Activated CD4-positive, alpha-beta memory T cell treated with anti-CD3 and anti-CD28 coated beads, Interleukin-2, amount 10 ng/mL, durations not matched to agents 7 days and 5 days (primary cell): ENCODE measurements at regions not wholly inside any gene's neighbourhood (a gene's known extent, or its start where the extent isn't known, plus 50 kb on each side); places are given as distances from the start of the nearest gene placed in this dataset.

Experiments used
- CTCF ChIA-PET: fragments of 350-600 bp; sonication (Branson Sonifier 250); formaldehyde crosslinking; loops from one replicate; lab custom pipeline; 2021; ENCODE audit warnings: antibody characterized with exemption, inconsistent platforms; lab: Charles Lee
- POLR2A ChIA-PET: fragments of 350-600 bp; sonication (Branson Sonifier 250); formaldehyde crosslinking; loops from one replicate; lab custom pipeline; 2021; ENCODE audit warnings: antibody characterized with exemption; lab: Charles Lee
- DNase-seq: peaks from one replicate; pipeline ENCODE4 v3.0.0-alpha.2; 2020
- H3K27ac Mint-ChIP-seq: one replicate; pipeline ENCODE4 v1.8.0; 2021; ENCODE audit warnings: mild to moderate bottlenecking, mixed read lengths
- H3K27me3 Mint-ChIP-seq: one replicate; pipeline ENCODE4 v1.8.0; 2021; ENCODE audit warnings: mixed read lengths
- H3K36me3 Mint-ChIP-seq: one replicate; pipeline ENCODE4 v1.8.0; 2021; ENCODE audit warnings: low read depth, mixed read lengths
- H3K4me1 Mint-ChIP-seq: one replicate; pipeline ENCODE4 v1.8.0; 2021; ENCODE audit warnings: mixed read lengths
- H3K4me3 Mint-ChIP-seq: one replicate; pipeline ENCODE4 v1.8.0; 2021; ENCODE audit warnings: mild to moderate bottlenecking, mixed read lengths
- H3K9me3 Mint-ChIP-seq: one replicate; pipeline ENCODE4 v1.8.0; 2021; ENCODE audit warnings: mixed read lengths

DNA sequence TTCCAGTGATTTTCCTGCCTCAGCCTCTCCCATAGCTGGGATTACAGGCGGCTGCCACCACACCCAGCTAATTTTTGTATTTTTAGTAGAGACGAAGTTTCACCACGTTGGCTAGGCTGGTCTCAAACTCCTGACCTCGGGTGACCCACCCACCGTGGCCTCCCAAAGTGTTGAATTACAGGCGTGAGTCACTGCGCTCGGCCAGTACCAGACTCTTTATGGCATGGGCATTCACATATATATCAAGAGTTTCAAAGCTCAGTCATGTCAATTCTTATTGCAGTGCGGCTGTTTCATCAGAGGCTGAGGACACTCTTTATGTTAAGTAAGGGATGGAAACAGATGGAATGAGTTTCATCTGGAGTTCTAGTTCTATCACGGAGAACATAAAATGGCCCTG lies 315.2 kb upstream of the CDH6 start:
- no peak for DNase-seq
- no peaks in the 10 kb centered on the region for H3K36me3 Mint-ChIP-seq
- no peak overlapping the region for H3K27ac Mint-ChIP-seq
- ChIA-PET POLR2A (no interaction called here), CTCF (no interaction called here)
- H3K4me3 Mint-ChIP-seq, result no peak overlapping the region
- no peaks in the 10 kb centered on the region for H3K27me3 Mint-ChIP-seq
- H3K9me3 Mint-ChIP-seq, result peaks cover 14% of the 10 kb centered on the region
- H3K4me1 Mint-ChIP-seq, result no peaks in the 10 kb centered on the region

- peaks cover 8% of the 10 kb centered on the region for H3K9me3 Mint-ChIP-seq
- no peak overlapping the region for H3K27ac Mint-ChIP-seq
- H3K4me1 Mint-ChIP-seq, result no peaks in the 10 kb centered on the region
- DNase-seq, result no peak
- H3K27me3 Mint-ChIP-seq, result no peaks in the 10 kb centered on the region
- no peak overlapping the region for H3K4me3 Mint-ChIP-seq
- CTCF ChIA-PET, result no interaction called here
- POLR2A ChIA-PET, result no interaction called here
- H3K36me3 Mint-ChIP-seq, result no peaks in the 10 kb centered on the region
Measured at GRCh38 chr5:30874241-30875034, 319.0 kb upstream of the CDH6 start.

DNA sequence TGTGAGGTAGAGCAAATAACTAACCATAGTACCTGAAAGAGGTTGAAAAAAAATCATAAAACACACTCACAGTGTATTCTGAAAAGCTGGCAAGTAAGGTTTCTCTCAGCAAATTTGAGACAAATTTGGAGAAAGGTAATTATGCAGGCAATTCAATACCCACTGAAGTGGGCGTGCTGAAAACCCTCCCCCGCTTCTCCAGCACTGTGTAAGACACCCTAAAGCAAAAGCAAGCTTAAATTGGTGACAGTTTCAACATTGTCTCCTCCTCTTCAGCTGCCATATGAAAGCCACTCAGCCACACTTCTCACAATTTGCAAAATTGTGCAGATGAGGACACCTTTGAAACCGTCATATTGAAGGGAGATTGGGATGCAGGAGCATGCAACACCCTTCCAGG lies 322.3 kb upstream of the CDH6 start:
- no peak overlapping the region for H3K4me3 Mint-ChIP-seq
- no peaks in the 10 kb centered on the region for H3K4me1 Mint-ChIP-seq
- H3K36me3 Mint-ChIP-seq, result no peaks in the 10 kb centered on the region
- no peak for DNase-seq
- H3K9me3 Mint-ChIP-seq, result peaks cover 3% of the 10 kb centered on the region
- CTCF ChIA-PET, result no interaction called here
- no peak overlapping the region for H3K27ac Mint-ChIP-seq
- POLR2A ChIA-PET, result no interaction called here
- H3K27me3 Mint-ChIP-seq, result no peaks in the 10 kb centered on the region

- H3K27ac Mint-ChIP-seq, result no peak overlapping the region
- DNase-seq, result no peak
- H3K4me1 Mint-ChIP-seq, result no peaks in the 10 kb centered on the region
- no peaks in the 10 kb centered on the region for H3K27me3 Mint-ChIP-seq
- H3K4me3 Mint-ChIP-seq, result no peak overlapping the region
- POLR2A ChIA-PET, result no interaction called here
- no peaks in the 10 kb centered on the region for H3K36me3 Mint-ChIP-seq
- peaks cover 3% of the 10 kb centered on the region for H3K9me3 Mint-ChIP-seq
- CTCF ChIA-PET, result no interaction called here
Measured at GRCh38 chr5:30867711-30868110, 325.8 kb upstream of the CDH6 start.

DNA sequence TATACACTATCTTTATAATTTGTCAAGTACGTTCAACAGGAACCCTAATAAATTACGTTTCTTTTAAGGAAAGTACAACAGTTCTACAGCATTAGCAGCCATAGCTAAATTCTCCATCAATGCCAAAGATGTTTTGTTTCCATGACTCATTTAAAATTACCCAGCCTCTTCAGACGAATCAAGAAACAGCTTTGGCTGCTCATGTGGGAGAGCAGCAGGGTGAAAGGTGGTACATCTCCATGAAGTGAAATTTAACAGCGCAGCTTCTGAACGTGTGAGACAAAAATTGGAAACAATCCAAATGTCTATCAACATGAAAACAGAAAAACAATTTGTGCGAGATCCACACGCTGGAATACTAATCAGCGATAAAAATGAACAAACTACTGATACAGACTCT lies 327.3 kb upstream of the CDH6 start:
- DNase-seq, result no peak
- Mint-ChIP-seq H3K4me3 (no peak overlapping the region), H3K4me1 (no peaks in the 10 kb centered on the region), H3K9me3 (peaks cover 3% of the 10 kb centered on the region), H3K36me3 (no peaks in the 10 kb centered on the region), H3K27ac (no peak overlapping the region), H3K27me3 (no peaks in the 10 kb centered on the region)
- ChIA-PET POLR2A (no interaction called here), CTCF (no interaction called here)

- H3K27ac Mint-ChIP-seq, result no peak overlapping the region
- DNase-seq, result no peak
- ChIA-PET POLR2A (no interaction called here), CTCF (no interaction called here)
- no peaks in the 10 kb centered on the region for H3K4me1 Mint-ChIP-seq
- no peaks in the 10 kb centered on the region for H3K36me3 Mint-ChIP-seq
- H3K9me3 Mint-ChIP-seq, result peaks cover 12% of the 10 kb centered on the region
- H3K27me3 Mint-ChIP-seq, result no peaks in the 10 kb centered on the region
- no peak overlapping the region for H3K4me3 Mint-ChIP-seq
Measured at GRCh38 chr5:30856242-30856641, 337.2 kb upstream of the CDH6 start.

GRCh38 chr5:30853158-30853557 lies 340.3 kb upstream of the CDH6 start:
- H3K36me3 Mint-ChIP-seq, result no peaks in the 10 kb centered on the region
- no peaks in the 10 kb centered on the region for H3K27me3 Mint-ChIP-seq
- no peak for DNase-seq
- H3K9me3 Mint-ChIP-seq, result peaks cover 9% of the 10 kb centered on the region
- H3K4me3 Mint-ChIP-seq, result no peak overlapping the region
- no peaks in the 10 kb centered on the region for H3K4me1 Mint-ChIP-seq
- POLR2A ChIA-PET, result no interaction called here
- H3K27ac Mint-ChIP-seq, result no peak overlapping the region
- CTCF ChIA-PET, result no interaction called here

DNA sequence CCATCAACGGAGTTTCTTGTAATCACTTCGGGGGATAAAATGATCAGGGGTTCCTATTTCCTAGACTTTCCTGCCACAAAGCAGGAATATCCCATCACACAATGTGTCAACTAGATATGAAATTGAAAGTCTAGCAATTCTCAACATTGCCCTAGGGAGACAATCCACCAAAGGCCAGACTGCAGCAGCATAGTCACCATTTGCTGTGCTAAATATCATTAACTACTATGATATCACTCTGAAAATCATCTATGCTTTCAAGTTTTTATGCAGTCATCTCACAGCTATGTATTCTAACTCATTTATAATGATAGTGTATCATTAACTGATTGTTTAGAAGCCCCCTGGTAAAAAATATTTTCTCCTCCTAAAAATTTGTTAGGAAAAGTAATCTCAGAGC lies 342.6 kb upstream of the CDH6 start:
- POLR2A ChIA-PET, result no interaction called here
- no peaks in the 10 kb centered on the region for H3K27me3 Mint-ChIP-seq
- H3K36me3 Mint-ChIP-seq, result no peaks in the 10 kb centered on the region
- H3K4me1 Mint-ChIP-seq, result no peaks in the 10 kb centered on the region
- CTCF ChIA-PET, result no interaction called here
- no peak for DNase-seq
- H3K27ac Mint-ChIP-seq, result no peak overlapping the region
- no peak overlapping the region for H3K4me3 Mint-ChIP-seq
- peaks cover 6% of the 10 kb centered on the region for H3K9me3 Mint-ChIP-seq

GRCh38 chr5:30849931-30850710 lies 343.4 kb upstream of the CDH6 start:
- Mint-ChIP-seq H3K27ac (no peak overlapping the region), H3K9me3 (peaks cover 4% of the 10 kb centered on the region), H3K4me1 (no peaks in the 10 kb centered on the region), H3K36me3 (no peaks in the 10 kb centered on the region), H3K4me3 (no peak overlapping the region), H3K27me3 (no peaks in the 10 kb centered on the region)
- DNase-seq, result no peak
- ChIA-PET CTCF (no interaction called here), POLR2A (no interaction called here)

- POLR2A ChIA-PET, result no interaction called here
- Mint-ChIP-seq H3K27me3 (no peaks in the 10 kb centered on the region), H3K9me3 (no peaks in the 10 kb centered on the region), H3K4me3 (no peak overlapping the region), H3K36me3 (no peaks in the 10 kb centered on the region), H3K4me1 (no peaks in the 10 kb centered on the region), H3K27ac (no peak overlapping the region)
- CTCF ChIA-PET, result no interaction called here
- DNase-seq, result no peak
Measured at GRCh38 chr5:30846171-30846570, 347.3 kb upstream of the CDH6 start.

GRCh38 chr5:30845194-30845593 lies 348.3 kb upstream of the CDH6 start:
- Mint-ChIP-seq H3K4me1 (no peaks in the 10 kb centered on the region), H3K27me3 (no peaks in the 10 kb centered on the region), H3K27ac (no peak overlapping the region), H3K36me3 (no peaks in the 10 kb centered on the region), H3K9me3 (peaks cover 2% of the 10 kb centered on the region), H3K4me3 (no peak overlapping the region)
- ChIA-PET POLR2A (no interaction called here), CTCF (no interaction called here)
- DNase-seq, result no peak

DNA sequence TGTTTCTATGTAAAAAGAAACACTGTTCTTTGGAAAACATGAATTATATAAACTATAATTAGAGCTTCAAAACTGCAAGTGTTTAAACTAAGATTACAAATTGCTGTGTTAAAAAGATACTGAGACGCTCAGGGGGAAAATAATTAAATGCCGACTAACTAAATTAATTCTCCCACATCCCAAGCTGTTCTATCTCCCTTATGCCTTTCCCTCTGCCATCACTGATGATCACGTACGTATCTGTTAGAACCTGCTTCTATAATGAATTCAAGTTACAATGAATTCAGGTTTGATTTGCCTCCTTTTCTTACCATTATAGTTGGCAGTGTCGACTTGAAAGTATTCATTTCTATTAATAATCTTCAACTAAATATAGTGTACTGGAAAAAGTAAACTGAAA lies 349.9 kb upstream of the CDH6 start:
- no peaks in the 10 kb centered on the region for H3K4me1 Mint-ChIP-seq
- H3K27me3 Mint-ChIP-seq, result no peaks in the 10 kb centered on the region
- H3K27ac Mint-ChIP-seq, result no peak overlapping the region
- DNase-seq, result no peak
- H3K4me3 Mint-ChIP-seq, result no peak overlapping the region
- ChIA-PET POLR2A (no interaction called here), CTCF (no interaction called here)
- H3K9me3 Mint-ChIP-seq, result peaks cover 2% of the 10 kb centered on the region
- no peaks in the 10 kb centered on the region for H3K36me3 Mint-ChIP-seq

GRCh38 chr5:30839956-30840355 lies 353.5 kb upstream of the CDH6 start:
- DNase-seq, result no peak
- Mint-ChIP-seq H3K4me3 (no peak overlapping the region), H3K9me3 (peaks cover 7% of the 10 kb centered on the region), H3K27ac (no peak overlapping the region), H3K27me3 (no peaks in the 10 kb centered on the region), H3K36me3 (no peaks in the 10 kb centered on the region), H3K4me1 (no peaks in the 10 kb centered on the region)
- ChIA-PET CTCF (no interaction called here), POLR2A (no interaction called here)
